OCI-LY7 (cell line): ENCODE measurements at regions not wholly inside any gene's neighbourhood (a gene's known extent, or its start where the extent isn't known, plus 50 kb on each side); places are given as distances from the start of the nearest gene placed in this dataset.

ENCODE experiments used
- BruUV-seq: library from RNA; stranded (reverse); fragments of 400-500 nt; replicated peaks from 2 replicates; lab custom pipeline; 2021; lab: Mats Ljungman, UMichigan
- CTCF ChIA-PET: fragments of 300-600 bp; sonication (Branson Sonifier 250); formaldehyde crosslinking; loops from one replicate; lab custom pipeline; 2022; ENCODE audit warnings: antibody characterized with exemption; ENCODE audit not compliant: unreplicated experiment; lab: Charles Lee
- POLR2A ChIA-PET: fragments of 300-600 bp; sonication (Branson Sonifier 250); formaldehyde crosslinking; loops from one replicate; lab custom pipeline; 2022; ENCODE audit warnings: antibody characterized with exemption; lab: Charles Lee
- DNase-seq: peaks from one replicate; pipeline ENCODE4 v3.0.0-alpha.2; 2015; ENCODE audit warnings: low spot score
- H2AFZ ChIP-seq: fragments of 200-600 bp; sonication (generic), shearing (Covaris generic); 2 replicates; pipeline ENCODE4 v1.6.1; 2014; ENCODE audit warnings: mild to moderate bottlenecking, antibody characterized with exemption, low read length, moderate library complexity
- H3K27ac ChIP-seq: fragments of 200-600 bp; sonication (generic); 2 replicates; pipeline ENCODE4 v1.5.1; 2014; ENCODE audit warnings: mixed run types, low read depth, mild to moderate bottlenecking, moderate library complexity, low read length, inconsistent platforms; ENCODE audit not compliant: poor library complexity, severe bottlenecking
- H3K36me3 ChIP-seq: fragments of 200-600 bp; sonication (generic); 2 replicates; pipeline ENCODE4 v1.6.1; 2014; ENCODE audit warnings: mild to moderate bottlenecking, antibody characterized with exemption, low read length, moderate library complexity, mixed read lengths; ENCODE audit not compliant: insufficient read depth
- H3K4me1 ChIP-seq: fragments of 200-600 bp; sonication (generic); 2 replicates; pipeline ENCODE4 v1.5.1; 2014; ENCODE audit warnings: mild to moderate bottlenecking, low read length; ENCODE audit not compliant: insufficient read depth, poor library complexity, severe bottlenecking
- H3K4me2 ChIP-seq: fragments of 200-600 bp; sonication (generic); 2 replicates; pipeline ENCODE4 v1.6.1; 2014; ENCODE audit warnings: mild to moderate bottlenecking, low read length
- H3K4me3 ChIP-seq: fragments of 200-600 bp; sonication (generic); 2 replicates; pipeline ENCODE4 v1.5.1; 2014; ENCODE audit warnings: mild to moderate bottlenecking, low read depth, low read length; ENCODE audit not compliant: poor library complexity, severe bottlenecking
- H3K79me2 ChIP-seq: fragments of 200-600 bp; sonication (generic); 2 replicates; pipeline ENCODE4 v1.6.1; 2016; ENCODE audit warnings: low read depth, mild to moderate bottlenecking, low read length, moderate library complexity, mixed read lengths; ENCODE audit not compliant: insufficient read depth
- H3K9me2 ChIP-seq: fragments of 200-600 bp; sonication (generic); 2 replicates; pipeline ENCODE4 v1.6.1; 2016; ENCODE audit warnings: mild to moderate bottlenecking, low read length, mixed read lengths; ENCODE audit not compliant: insufficient read depth
- H3K9me3 ChIP-seq: fragments of 200-600 bp; sonication (generic); 2 replicates; pipeline ENCODE4 v1.6.1; 2014; ENCODE audit warnings: mild to moderate bottlenecking, mixed run types, low read length, mixed read lengths
- H4K20me1 ChIP-seq: fragments of 200-600 bp; sonication (generic); 2 replicates; pipeline ENCODE4 v1.6.1; 2014; ENCODE audit warnings: mild to moderate bottlenecking, antibody characterized with exemption, low read length, moderate library complexity, mixed read lengths; ENCODE audit not compliant: insufficient read depth
- EZH2phosphoT487 ChIP-seq: fragments of 200-600 bp; sonication (generic); IDR thresholded peaks from 2 replicates; pipeline ENCODE4 v1.6.1; 2018; ENCODE audit warnings: low read depth, borderline replicate concordance, mild to moderate bottlenecking, mixed run types, antibody characterized with exemption, low read length, moderate library complexity, mixed read lengths
- intact Hi-C: fragments of 100-400 bp; cut with micrococcal nuclease; formaldehyde crosslinking; loops from one replicate; pipeline ENCODE4 v1.10.0; 2022; ENCODE audit not compliant: unreplicated experiment
- TF ChIP-seq, protein P1 (sequence below): fragments of 200-600 bp; sonication (generic); conservative IDR thresholded peaks from 2 replicates; pipeline ENCODE4 v1.5.1; 2014; ENCODE audit warnings: mild to moderate bottlenecking, antibody characterized with exemption, low read length, moderate library complexity, mixed read lengths

DNA sequence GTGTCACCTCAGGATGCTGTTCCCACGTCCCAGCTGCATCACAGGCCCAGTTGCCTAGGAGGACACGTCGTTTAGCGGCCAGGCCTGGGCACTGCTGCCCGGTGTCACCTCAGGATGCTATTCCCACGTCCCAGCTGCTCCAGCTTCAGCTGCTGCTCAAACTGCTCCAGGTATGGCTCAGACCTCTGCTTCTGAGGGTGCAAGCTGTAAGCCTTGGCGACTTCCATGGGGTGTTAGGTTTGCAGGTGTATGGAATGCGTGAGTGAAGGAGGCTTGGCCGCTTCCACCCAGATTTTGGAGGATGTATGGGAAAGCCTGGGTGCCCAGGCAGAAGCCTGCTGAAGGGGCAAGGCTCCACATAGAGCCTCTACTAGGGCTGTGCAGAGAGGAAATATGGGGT lies 205.3 kb upstream of the B3GAT1 start:
- intact Hi-C loops, result no loop called here
- Histone ChIP-seq H3K36me3 (no peaks in the 10 kb centered on the region), H3K9me3 (no peaks in the 10 kb centered on the region), H3K4me2 (no peak overlapping the region), H3K4me1 (no peaks in the 10 kb centered on the region), H3K9me2 (no peaks in the 10 kb centered on the region), H3K4me3 (no peak overlapping the region), H2AFZ (no peak overlapping the region), H3K79me2 (no peaks in the 10 kb centered on the region), H3K27ac (no peak overlapping the region), H4K20me1 (no peaks in the 10 kb centered on the region)
- no peak for DNase-seq
- TF ChIP-seq, protein P1, sequence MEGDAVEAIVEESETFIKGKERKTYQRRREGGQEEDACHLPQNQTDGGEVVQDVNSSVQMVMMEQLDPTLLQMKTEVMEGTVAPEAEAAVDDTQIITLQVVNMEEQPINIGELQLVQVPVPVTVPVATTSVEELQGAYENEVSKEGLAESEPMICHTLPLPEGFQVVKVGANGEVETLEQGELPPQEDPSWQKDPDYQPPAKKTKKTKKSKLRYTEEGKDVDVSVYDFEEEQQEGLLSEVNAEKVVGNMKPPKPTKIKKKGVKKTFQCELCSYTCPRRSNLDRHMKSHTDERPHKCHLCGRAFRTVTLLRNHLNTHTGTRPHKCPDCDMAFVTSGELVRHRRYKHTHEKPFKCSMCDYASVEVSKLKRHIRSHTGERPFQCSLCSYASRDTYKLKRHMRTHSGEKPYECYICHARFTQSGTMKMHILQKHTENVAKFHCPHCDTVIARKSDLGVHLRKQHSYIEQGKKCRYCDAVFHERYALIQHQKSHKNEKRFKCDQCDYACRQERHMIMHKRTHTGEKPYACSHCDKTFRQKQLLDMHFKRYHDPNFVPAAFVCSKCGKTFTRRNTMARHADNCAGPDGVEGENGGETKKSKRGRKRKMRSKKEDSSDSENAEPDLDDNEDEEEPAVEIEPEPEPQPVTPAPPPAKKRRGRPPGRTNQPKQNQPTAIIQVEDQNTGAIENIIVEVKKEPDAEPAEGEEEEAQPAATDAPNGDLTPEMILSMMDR, result no peak
- no peak for TF ChIP-seq EZH2phosphoT487
- no TSS peak for BruUV-seq
- CTCF ChIA-PET, result no interaction called here
- POLR2A ChIA-PET, result interaction anchor here (0.7 kb wide), 1 partner anchor 1147 kb away, joined by 3 read pairs; no protein-coding TSS in a partner anchor

DNA sequence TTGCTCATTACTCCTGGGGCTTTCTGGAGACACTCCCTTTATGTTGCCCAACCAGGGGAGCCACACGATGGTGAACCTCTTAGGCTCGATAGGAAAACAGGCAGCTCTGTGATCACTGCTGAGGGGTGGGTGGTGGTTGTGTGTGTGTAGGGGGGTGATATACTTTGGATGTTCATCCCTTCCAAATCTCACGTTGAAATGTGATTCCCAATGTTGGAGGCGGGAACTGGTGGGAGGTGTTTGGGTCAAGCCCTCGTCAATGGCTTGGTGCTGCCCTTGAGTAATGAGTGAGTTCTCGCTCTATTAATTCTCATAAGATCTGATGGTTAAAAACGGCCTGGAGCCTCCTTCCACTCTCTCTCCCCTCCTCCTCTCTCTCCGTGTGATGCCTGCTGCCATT lies 204.0 kb upstream of the B3GAT1 start:
- no peaks in the 10 kb centered on the region for H3K36me3 ChIP-seq
- no peaks in the 10 kb centered on the region for H3K79me2 ChIP-seq
- no peak overlapping the region for H3K27ac ChIP-seq
- no peak overlapping the region for H3K4me3 ChIP-seq
- H3K4me1 ChIP-seq, result no peaks in the 10 kb centered on the region
- POLR2A ChIA-PET, result no interaction called here
- intact Hi-C loops, result no loop called here
- CTCF ChIA-PET, result no interaction called here
- H2AFZ ChIP-seq, result no peak overlapping the region
- no peak overlapping the region for H3K4me2 ChIP-seq
- H4K20me1 ChIP-seq, result no peaks in the 10 kb centered on the region
- BruUV-seq, result no TSS peak
- no peaks in the 10 kb centered on the region for H3K9me2 ChIP-seq
- no peak for TF ChIP-seq EZH2phosphoT487
- TF ChIP-seq, protein P1, result no peak
- H3K9me3 ChIP-seq, result no peaks in the 10 kb centered on the region
- DNase-seq, result no peak

DNA sequence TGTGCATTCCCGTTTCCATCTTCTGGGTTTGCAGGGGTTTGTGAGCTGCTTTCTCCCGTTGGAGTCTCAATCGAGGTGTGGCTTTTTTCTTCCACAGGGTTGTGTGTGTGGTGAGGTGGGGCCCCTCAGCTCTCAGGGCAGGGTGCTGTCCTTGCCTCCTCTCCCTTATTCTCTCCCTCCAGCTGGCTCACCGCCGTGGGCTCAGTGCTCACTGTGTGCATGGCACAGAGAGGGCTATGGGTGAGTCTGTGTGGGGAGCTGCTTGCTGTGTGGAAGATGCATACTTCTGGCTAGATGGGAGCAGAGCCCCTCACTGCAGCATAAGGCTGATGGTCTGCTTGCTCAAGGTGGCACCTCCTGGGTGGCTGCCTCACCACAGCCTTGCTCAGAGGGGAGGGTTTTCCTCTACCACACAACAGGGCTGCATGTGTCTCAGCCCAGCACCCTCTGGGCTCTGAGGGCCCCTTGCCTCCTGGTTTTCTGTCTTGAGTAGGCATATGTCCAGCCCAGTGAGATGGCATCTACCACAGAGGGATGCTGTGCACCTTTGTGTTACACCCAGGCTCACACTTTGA lies 203.1 kb upstream of the B3GAT1 start:
- Histone ChIP-seq H4K20me1 (no peaks in the 10 kb centered on the region), H2AFZ (no peak overlapping the region), H3K4me2 (no peak overlapping the region), H3K9me2 (no peaks in the 10 kb centered on the region), H3K79me2 (no peaks in the 10 kb centered on the region), H3K9me3 (no peaks in the 10 kb centered on the region), H3K4me1 (no peaks in the 10 kb centered on the region), H3K36me3 (no peaks in the 10 kb centered on the region), H3K27ac (no peak overlapping the region), H3K4me3 (no peak overlapping the region)
- POLR2A ChIA-PET, result interaction anchor here (1.0 kb wide), 1 partner anchor 10 kb away, joined by 3 read pairs; no protein-coding TSS in a partner anchor
- intact Hi-C loops, result no loop called here
- no TSS peak for BruUV-seq
- DNase-seq, result no peak
- no peak for TF ChIP-seq EZH2phosphoT487
- TF ChIP-seq, protein P1, result no peak
- CTCF ChIA-PET, result no interaction called here
